GM21529 (cell line): ENCODE measurements at regions not wholly inside any gene's neighbourhood (a gene's known extent, or its start where the extent isn't known, plus 50 kb on each side); places are given as distances from the start of the nearest gene placed in this dataset.
"Not testable (repeated sequence)": the region's sequence is repeated elsewhere in the genome, so short reads cannot be mapped to it uniquely, and the experiment has no call there.

Experiments
- ATAC-seq: cut with Tn5 transposase; IDR thresholded peaks from one replicate; pipeline ENCODE4 v1.9.1; 2021; ENCODE audit not compliant: unreplicated experiment

DNA sequence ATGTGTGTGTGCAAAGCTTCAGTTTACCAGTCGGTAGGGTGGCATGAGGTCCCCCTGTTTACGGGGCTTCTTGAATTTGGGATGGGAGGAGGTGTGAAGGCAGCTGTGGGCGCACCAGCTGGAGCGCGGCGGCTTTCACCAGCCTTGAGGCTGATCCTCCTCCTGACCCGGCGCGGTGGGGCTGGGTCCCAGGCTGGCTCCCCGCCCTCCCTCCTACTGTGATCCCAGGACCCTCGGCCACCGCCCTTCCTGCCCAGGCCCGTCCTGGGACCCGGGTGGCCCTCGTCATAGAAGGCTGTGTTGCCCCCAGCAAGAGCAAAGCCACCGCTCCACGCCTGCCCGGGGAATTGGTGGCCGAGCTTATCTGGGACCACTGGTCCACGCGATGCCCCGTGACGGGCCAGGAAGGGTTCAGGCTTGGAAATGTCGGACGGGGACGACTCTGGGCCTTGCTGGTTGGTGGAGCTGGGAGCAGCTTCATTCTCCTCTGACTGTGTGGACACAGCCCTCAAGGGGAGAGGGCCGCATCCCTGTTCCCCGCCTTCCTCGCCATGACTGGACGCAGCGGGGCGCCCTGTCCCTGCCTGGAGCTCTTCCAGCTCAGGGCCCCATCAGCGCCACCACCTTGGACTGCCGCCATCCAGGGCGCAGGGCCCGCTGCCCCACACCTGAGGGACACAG is 271.1 kb upstream of the IRX1 start:
- ATAC-seq: no peak

DNA sequence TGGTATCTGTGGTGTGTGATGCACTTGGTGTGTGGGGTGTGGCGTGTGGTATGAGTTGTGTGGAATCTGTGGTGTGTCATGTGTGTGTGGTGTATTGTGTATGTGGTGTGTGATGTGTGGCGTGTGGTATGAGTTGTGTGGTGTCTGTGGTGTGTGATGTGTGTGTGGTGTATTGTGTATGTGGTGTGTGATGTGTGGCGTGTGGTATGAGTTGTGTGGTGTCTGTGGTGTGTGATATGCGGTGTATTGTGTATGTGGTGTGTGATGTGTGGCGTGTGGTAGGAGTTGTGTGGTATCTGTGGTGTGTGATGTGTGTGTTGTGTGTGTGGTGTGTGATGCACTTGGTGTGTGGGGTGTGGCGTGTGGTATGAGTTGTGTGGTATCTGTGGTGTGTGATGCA is 271.7 kb upstream of the IRX1 start:
- not testable (repeated sequence) for ATAC-seq

DNA sequence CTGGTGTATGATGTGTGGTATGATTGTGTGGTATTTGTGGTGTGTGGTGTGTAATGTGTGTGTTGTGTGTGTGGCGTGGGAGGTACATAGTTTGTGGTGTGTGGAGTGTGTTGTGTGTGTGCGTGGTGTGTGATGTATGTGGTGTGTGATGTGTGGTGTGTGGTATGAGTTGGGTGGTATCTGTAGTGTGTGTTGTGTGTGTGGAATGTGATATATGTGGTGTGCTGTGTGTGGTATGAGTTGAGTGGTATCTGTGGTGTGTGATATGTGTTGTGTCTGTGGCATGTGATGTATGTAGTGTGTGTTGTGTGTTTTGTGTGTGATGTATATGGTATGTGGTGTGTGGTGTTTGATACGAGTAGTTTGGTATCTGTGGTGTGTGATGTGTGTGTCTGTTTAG is 272.5 kb upstream of the IRX1 start:
- no peak for ATAC-seq

- ATAC-seq: no peak
Measured at GRCh38 chr5:3322642-3323041, 273.0 kb upstream of the IRX1 start.

DNA sequence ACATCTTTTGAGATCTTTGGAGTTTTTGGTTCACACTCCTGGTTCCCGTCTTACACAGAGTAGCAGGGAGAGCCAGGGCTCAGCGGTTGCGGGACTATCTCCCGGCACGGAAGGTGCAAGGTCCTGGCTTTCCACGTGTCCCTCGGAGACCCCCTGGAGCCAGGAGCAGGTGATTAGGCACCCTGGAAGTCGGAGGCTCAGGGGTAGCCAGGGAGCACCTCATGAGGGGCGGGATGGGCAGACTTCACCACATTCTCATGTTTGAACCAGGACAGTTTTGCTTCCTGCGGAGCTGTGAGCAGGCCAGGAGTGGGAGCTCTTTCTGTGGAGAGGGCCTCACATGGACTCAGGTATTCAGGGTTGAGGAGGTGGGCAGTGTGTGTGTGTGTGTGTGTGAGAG is 273.7 kb upstream of the IRX1 start:
- ATAC-seq: no peak

DNA sequence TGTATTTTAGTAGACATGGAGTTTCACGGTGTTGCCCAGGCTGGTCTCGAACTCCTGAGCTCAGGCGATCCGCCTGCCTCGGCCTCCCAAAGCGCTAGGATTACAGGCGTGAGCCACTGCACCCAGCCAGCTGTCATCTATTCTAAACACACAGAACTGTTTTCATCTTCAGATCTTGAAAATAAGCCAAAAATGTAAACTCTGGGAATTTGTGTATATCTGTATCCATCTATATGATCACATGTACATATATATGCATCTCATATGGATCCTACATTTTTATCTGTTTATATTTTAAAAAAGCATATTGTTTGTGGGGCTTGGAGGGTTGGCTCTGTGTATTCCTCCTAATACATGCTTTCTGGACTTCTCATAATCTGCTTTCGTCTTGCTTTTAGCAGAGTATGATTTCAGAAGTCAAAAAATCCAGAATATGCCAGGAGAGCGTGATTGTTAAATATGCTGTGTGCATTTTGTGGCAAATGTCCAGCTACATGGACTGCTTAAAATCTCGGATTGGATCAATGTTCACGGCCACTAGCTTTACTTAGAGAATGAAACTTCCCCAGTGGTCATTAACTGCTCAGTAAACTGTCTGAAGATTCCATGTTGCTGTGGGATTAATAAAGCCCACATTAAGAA is 274.4 kb upstream of the IRX1 start:
- ATAC-seq: no peak

- no peak for ATAC-seq
Measured at GRCh38 chr5:3320317-3320875, 275.2 kb upstream of the IRX1 start.

DNA sequence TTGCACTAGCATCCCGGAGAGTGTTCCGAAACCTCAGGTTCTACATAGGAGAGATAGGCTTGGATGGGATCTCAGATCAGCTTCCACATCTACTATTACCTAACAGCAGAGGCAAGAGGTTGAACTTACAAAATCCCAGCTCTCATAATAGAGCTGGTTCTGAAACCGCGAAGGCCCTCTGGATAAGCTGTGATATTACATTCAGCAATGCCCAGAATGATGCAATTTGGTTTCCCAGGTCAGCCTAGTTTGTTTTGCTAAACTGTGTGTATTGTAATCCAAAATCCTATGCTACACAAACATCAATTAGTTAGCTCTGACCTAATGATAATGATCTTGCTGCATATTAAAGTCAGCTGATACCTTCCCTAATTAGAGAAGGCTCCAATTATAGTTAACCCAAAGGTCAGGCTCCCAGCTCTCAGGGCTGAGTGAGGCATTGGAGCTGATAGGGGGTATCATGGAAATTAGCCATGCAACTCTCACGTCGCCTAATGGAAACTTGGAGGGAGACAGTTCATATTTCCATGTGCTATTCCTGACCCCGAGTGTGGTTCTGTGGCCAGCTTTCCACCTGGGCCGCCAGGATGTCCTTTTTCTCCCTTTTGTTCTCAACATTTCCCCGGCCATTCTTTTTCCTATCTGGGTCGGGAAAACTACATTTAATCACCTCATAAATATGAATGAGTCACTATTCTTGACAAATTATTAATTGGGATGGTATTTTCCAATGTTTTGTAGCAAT is 278.4 kb upstream of the IRX1 start:
- ATAC-seq: no peak

DNA sequence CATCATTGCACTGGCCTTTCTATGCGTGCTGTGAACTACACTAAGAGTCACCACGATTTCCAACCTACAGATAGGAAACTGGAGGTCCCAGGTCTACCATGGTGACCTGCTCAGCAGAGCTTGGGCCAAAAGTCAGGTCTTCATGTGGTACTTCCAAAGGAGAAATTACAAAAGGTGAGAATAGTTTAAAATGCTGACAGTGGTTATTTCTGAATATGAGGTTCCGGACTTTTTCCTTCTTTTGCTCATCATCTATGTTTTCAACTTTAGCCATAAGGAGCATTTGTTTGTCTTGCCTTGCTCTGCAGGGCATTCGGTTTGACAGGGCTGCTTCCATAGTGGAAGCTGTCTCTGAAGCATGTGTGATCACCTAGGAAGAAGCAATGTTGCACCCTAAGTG is 282.1 kb upstream of the IRX1 start:
- no peak for ATAC-seq

- ATAC-seq: no peak
Measured at GRCh38 chr5:3312299-3312698, 283.3 kb upstream of the IRX1 start.

DNA sequence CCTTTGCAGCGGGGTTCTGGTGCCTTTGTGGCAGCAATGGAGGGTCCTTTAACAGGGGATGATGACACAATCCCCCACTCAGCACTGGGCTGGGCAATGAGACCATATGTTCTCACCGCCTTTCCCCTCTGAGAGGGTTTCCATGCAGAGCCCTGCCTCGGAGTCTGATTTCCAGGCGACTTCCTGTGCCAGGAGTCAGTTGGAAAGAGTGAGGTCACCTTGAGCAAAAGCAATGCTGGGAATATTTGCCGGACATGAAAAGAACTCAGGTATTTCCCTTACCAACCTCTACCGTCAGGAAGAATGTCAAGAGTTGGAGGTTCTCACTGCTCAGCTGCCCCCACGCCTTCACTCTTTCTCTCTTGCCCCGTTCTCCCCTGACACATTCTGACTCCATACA is 284.2 kb upstream of the IRX1 start:
- ATAC-seq: no peak

DNA sequence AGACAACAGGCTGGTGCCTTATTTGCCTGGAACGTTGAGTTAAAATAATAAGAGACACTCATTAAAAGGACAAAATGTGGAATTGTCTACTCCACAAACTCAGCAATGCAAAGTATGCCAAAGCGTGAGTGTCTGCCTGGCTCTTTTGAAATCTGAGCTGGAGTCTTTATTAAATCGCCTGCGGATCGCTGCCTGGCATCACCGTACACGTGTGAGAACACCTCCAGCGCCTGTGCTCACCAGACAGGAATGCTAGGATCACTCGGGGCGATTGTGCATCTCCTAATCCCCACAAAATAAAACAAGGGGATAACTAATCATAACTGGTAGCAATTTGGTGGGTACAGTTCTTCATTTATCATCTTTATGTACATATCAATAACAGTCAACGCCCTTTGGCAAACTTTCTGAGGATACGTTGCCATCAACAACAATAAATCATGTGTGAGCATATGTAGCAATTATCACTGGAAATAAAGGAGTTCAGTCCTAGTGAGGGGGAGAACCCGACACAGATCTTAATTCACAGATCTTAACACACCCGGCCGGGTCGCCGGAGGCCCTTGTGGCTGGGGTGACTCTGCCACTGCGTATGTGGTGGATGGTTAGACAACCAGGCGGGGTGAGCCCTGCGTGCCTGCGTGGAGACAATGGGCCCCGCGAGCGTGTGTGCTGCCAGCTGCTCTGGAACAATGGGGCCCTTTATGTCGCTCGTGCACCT is 284.9 kb upstream of the IRX1 start:
- no peak for ATAC-seq

- ATAC-seq: no peak
Measured at GRCh38 chr5:3309538-3309937, 286.1 kb upstream of the IRX1 start.

GRCh38 chr5:3307982-3308621 is 287.5 kb upstream of the IRX1 start:
- no peak for ATAC-seq

DNA sequence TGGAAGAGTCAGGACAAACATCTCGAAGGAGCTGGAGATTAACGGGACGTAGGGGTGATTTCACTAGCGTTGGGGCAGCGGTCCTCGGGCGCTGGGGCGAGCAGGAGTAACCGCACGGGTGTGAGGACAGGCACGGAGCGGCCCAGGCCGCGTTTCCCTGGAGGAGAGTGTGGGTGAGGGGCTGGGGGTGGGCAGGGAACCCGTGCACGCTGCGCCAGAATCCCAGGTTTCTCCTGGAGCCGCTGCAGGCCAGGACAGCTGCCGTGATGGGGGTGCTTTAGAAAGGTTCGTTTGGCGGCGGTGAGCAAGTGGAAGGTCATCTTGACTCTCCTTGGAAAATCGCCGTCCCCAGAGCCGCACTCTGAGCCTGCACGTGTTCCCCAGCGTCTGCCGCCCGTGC is 290.2 kb upstream of the IRX1 start:
- no peak for ATAC-seq

DNA sequence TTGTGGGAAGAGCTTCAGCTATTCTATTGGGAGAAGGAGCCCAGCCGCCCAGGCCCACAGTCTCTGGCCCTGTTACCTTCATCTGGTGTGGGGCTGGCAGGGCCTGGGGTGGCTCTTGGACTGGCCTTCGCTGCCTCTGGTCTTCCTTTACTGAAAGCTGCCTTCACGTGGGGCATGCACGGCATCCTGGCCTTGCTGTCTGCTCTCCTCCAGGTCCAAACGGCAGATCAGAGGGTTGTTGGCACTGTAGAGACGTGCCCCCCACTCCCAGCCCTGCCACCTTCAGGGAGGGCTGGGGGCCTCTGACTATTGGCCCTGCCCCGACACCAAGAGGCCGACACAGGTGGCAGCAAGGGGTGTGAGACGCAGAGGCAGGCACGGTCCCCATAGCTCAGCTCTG is 291.3 kb upstream of the IRX1 start:
- no peak for ATAC-seq

DNA sequence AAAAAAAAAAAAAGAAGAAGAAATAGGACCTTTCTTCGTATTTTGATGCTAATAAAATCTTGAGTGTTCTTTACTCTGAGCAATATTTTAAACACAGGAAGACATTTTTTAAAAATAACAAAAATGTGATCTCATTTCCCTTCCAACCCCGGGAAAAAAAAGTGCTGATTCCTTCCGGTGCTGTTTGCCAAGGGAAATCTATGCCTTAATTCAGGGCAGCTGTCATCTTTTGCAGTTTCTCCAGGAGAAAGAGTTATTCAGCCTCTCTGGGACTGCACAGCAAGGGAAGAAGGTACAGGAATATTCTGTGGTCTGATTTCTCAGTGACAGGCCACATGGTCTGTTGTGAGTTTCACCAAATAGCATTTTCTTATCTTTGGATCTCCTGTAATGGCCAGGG is 291.9 kb upstream of the IRX1 start:
- ATAC-seq: no peak

DNA sequence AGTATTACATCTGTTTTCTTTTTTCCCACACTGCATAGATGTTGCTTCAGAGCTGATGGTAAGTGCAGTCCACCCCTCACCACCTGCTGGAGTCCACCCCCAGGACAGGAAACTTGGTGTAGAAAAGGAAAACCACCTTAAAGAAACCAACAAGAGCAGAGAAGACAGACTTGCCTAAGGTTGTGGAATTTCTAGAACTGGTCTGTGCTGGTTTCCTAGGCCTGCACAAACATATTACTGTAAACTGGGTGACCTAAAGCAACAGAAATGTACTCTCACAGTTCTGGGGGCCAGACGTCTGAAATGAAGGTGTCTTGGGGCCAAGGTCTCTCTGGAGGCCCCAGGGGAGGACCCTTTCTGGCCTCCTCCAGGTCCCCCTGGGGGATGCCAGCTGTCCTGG is 293.4 kb upstream of the IRX1 start:
- no peak for ATAC-seq

- no peak for ATAC-seq
Measured at GRCh38 chr5:3301306-3301705, 294.3 kb upstream of the IRX1 start.

- ATAC-seq: no peak
Measured at GRCh38 chr5:3300726-3301125, 294.9 kb upstream of the IRX1 start.

GRCh38 chr5:3299441-3299840 is 296.2 kb upstream of the IRX1 start:
- ATAC-seq: no peak
